ENCODE measurements at regions not wholly inside any gene's neighbourhood (a gene's known extent, or its start where the extent isn't known, plus 50 kb on each side); places are given as distances from the start of the nearest gene placed in this dataset.

- TF ChIP-seq, protein P1, sequence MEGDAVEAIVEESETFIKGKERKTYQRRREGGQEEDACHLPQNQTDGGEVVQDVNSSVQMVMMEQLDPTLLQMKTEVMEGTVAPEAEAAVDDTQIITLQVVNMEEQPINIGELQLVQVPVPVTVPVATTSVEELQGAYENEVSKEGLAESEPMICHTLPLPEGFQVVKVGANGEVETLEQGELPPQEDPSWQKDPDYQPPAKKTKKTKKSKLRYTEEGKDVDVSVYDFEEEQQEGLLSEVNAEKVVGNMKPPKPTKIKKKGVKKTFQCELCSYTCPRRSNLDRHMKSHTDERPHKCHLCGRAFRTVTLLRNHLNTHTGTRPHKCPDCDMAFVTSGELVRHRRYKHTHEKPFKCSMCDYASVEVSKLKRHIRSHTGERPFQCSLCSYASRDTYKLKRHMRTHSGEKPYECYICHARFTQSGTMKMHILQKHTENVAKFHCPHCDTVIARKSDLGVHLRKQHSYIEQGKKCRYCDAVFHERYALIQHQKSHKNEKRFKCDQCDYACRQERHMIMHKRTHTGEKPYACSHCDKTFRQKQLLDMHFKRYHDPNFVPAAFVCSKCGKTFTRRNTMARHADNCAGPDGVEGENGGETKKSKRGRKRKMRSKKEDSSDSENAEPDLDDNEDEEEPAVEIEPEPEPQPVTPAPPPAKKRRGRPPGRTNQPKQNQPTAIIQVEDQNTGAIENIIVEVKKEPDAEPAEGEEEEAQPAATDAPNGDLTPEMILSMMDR (IDR thresholded peaks at IDR 0.05; ENCODE audit: low read depth, low read length, poor library complexity, severe bottlenecking): no peak
- no peak for TF ChIP-seq EZH2phosphoT487 (IDR thresholded peaks at IDR 0.05; ENCODE audit: borderline replicate concordance, low read length)
Observed at GRCh38 chr1:222028676-222029075, 286.8 kb upstream of the DUSP10 start.
